ENCODE measurements at regions not wholly inside any gene's neighbourhood (a gene's known extent, or its start where the extent isn't known, plus 50 kb on each side); places are given as distances from the start of the nearest gene placed in this dataset.

- CTCF ChIA-PET (ENCODE audit: partially characterized antibody) = interaction anchor here (0.8 kb wide), 1 partner anchor 56 kb away, joined by 3 read pairs; no protein-coding TSS in a partner anchor
- no peaks in the 10 kb centered on the region; the same call in 1 of the 2 replicates for H3K23me2 ChIP-seq (ENCODE audit: low read depth, low read length)
- FAIRE-seq = no peak
- TF ChIP-seq EP300 (IDR thresholded peaks at IDR 0.05; ENCODE audit: borderline replicate concordance in 1 of 2, low read depth in 2 of 2, low read length in 2 of 2) (no peak), RBBP5 (IDR thresholded peaks at IDR 0.05; ENCODE audit: borderline replicate concordance, low read depth, low read length) (no peak), GTF2F1 (IDR thresholded peaks at IDR 0.05; ENCODE audit: borderline replicate concordance, low read depth, low read length) (no peak), EZH2 (IDR thresholded peaks at IDR 0.05; ENCODE audit: low read depth, low read length, severe bottlenecking) (no peak), RNF2 (IDR thresholded peaks at IDR 0.05; ENCODE audit: borderline replicate concordance, low read depth, low read length, missing control alignments, poor library complexity, severe bottlenecking) (no peak), ASH2L (IDR thresholded peaks at IDR 0.05; ENCODE audit: low read length) (no peak), CREB1 (IDR thresholded peaks at IDR 0.05) (no peak), CBX5 (IDR thresholded peaks at IDR 0.05; ENCODE audit: low read depth, low read length) (no peak), JUN (IDR thresholded peaks at IDR 0.05; ENCODE audit: low read depth, low read length) (no peak), BACH1 (IDR thresholded peaks at IDR 0.05; ENCODE audit: low read length) (no peak)
- TF ChIP-seq, protein P1, sequence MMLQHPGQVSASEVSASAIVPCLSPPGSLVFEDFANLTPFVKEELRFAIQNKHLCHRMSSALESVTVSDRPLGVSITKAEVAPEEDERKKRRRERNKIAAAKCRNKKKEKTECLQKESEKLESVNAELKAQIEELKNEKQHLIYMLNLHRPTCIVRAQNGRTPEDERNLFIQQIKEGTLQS (IDR thresholded peaks at IDR 0.05; ENCODE audit: insufficient read depth, low read depth, low read length) = no peak
- TF ChIP-seq, protein P2, sequence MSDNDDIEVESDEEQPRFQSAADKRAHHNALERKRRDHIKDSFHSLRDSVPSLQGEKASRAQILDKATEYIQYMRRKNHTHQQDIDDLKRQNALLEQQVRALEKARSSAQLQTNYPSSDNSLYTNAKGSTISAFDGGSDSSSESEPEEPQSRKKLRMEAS (IDR thresholded peaks at IDR 0.05) = no peak
Observed at GRCh38 chr16:66260522-66261254, 105.8 kb upstream of the CDH5 start.

More at GRCh38 chr16:66260522-66261254, 105.8 kb upstream of the CDH5 start:
- no peak overlapping the region for H2BK5ac ChIP-seq (ENCODE audit: low read depth, low read length)
- no peak overlapping the region for H4K8ac ChIP-seq (ENCODE audit: extremely low read depth, insufficient read depth, low read length)
- peak overlapping the region; percentile 40 for H4K91ac ChIP-seq (replicated peaks; ENCODE audit: insufficient read length, low read length)
- H3K9ac ChIP-seq (replicated peaks in 1 of 4; ENCODE audit: extremely low read depth in 1 of 4, low read depth in 3 of 4, low read length in 3 of 4) = no peak overlapping the region; a peak in 2 of 7 replicates
- H3K27ac ChIP-seq (ENCODE audit: low read depth, low read length) = no peak overlapping the region
- WGBS, 2 experiments (ENCODE audit: extremely low coverage in 1 of 2, insufficient coverage in 1 of 2, insufficient read length in 1 of 2, insufficient replicate concordance in 2 of 2, low coverage in 1 of 2, low lambda C conversion rate in 2 of 2, missing lambda C conversion rate in 1 of 2) = 74% methylated on average over 14 of the region's 14 CpGs; no CpG with 5 or more reads in 1 of the 2 experiments
- H3K27me3 ChIP-seq (replicated peaks in 1 of 4; ENCODE audit: control insufficient read depth in 3 of 4, extremely low read depth in 1 of 4, insufficient read depth in 3 of 4, low read length in 3 of 4) = peaks cover 0 to 1% (median 0%) of the 10 kb centered on the region in 4 experiments; a peak in 1 of 7 replicates
- no peak overlapping the region for H3K4me3 ChIP-seq (ENCODE audit: extremely low read depth in 1 of 4, insufficient read depth in 2 of 4, low read depth in 3 of 4, low read length in 4 of 4)
- DNase-seq (ENCODE audit: low read depth in 1 of 2, low spot score in 2 of 2) = no peak
- no peak overlapping the region for H3K4me2 ChIP-seq (ENCODE audit: insufficient read depth in 1 of 2, low read depth in 2 of 2, low read length in 2 of 2)
- H3K4ac ChIP-seq (replicated peaks; ENCODE audit: insufficient read length, low read depth, low read length) = no peak overlapping the region
- no peak overlapping the region for H2BK20ac ChIP-seq (ENCODE audit: low read length)
- peak overlapping the region; percentile 86; the same call in 1 of the 2 replicates for H2AK5ac ChIP-seq (ENCODE audit: low read depth, low read length)
- no peaks in the 10 kb centered on the region; a peak in 1 of 7 replicates for H3K4me1 ChIP-seq (replicated peaks in 1 of 4; ENCODE audit: control insufficient read depth in 3 of 4, insufficient read depth in 4 of 4, low read length in 3 of 4)
- no peak overlapping the region for H3K56ac ChIP-seq (replicated peaks; ENCODE audit: insufficient read length, low read depth, low read length)
- H3K23ac ChIP-seq (ENCODE audit: insufficient read length) = no peak overlapping the region
- no peak overlapping the region for H2BK120ac ChIP-seq (replicated peaks; ENCODE audit: low read depth, low read length)
- no peaks in the 10 kb centered on the region; a peak in 1 of 4 replicates for H3K79me2 ChIP-seq (ENCODE audit: control insufficient read depth in 1 of 2, insufficient read depth in 2 of 2, low read length in 2 of 2)
- POLR2A ChIA-PET (ENCODE audit: partially characterized antibody) = no interaction called here
- H3K18ac ChIP-seq (ENCODE audit: extremely low read depth, low read length) = no peak overlapping the region
- H3K79me1 ChIP-seq (ENCODE audit: low read depth, low read length) = no peaks in the 10 kb centered on the region
- no peak overlapping the region for H3K14ac ChIP-seq (ENCODE audit: insufficient read length)
- no peaks in the 10 kb centered on the region for H4K20me1 ChIP-seq (replicated peaks in 1 of 2; ENCODE audit: control insufficient read depth in 1 of 2, insufficient read depth in 2 of 2, low read length in 2 of 2)
- H2BK15ac ChIP-seq (ENCODE audit: low read length) = no peak overlapping the region
- 0 out of 2 replicates have a peak overlapping the region, but pooled peaks have one; percentile 50 for H2BK12ac ChIP-seq (ENCODE audit: low read depth, low read length)
- H4K5ac ChIP-seq (ENCODE audit: insufficient read length, low read depth, low read length) = no peak overlapping the region
- H3K36me3 ChIP-seq (ENCODE audit: control insufficient read depth in 2 of 4, insufficient read depth in 4 of 4, low read length in 3 of 4) = no peaks in the 10 kb centered on the region
- no peak overlapping the region for H2AFZ ChIP-seq (ENCODE audit: low read length)
- no peaks in the 10 kb centered on the region for H3K9me3 ChIP-seq (ENCODE audit: insufficient read depth in 2 of 2, low read depth in 1 of 2, low read length in 1 of 2)

All from H1 (cell line).